ENCODE measurements at regions not wholly inside any gene's neighbourhood (a gene's known extent, or its start where the extent isn't known, plus 50 kb on each side); places are given as distances from the start of the nearest gene placed in this dataset.

DNA sequence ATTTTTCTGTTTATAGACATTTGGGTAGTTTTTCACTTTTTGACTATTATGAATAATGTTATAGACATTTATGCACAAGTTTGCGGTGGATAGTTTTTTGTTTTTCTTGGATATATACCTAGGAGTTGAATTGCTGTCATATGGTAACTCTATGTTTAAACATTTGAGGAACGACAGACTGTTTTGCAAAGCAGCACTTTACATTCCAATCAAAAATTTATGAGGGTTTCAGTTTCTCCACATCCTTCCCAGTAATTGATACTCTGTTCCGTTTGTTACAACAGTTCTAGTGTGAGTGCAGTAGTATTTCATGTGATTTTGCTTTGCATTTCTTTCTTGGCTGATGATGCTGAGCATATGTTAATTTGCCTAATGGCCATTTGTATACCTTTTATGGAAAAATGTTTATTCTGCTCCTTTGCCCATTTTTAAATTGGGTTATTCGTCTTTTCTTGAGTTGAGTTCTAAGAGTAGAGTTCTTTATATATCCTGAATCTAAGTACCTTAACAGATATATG, 617.3 kb upstream of the LRATD1 start:
- TF ChIP-seq, protein P1, sequence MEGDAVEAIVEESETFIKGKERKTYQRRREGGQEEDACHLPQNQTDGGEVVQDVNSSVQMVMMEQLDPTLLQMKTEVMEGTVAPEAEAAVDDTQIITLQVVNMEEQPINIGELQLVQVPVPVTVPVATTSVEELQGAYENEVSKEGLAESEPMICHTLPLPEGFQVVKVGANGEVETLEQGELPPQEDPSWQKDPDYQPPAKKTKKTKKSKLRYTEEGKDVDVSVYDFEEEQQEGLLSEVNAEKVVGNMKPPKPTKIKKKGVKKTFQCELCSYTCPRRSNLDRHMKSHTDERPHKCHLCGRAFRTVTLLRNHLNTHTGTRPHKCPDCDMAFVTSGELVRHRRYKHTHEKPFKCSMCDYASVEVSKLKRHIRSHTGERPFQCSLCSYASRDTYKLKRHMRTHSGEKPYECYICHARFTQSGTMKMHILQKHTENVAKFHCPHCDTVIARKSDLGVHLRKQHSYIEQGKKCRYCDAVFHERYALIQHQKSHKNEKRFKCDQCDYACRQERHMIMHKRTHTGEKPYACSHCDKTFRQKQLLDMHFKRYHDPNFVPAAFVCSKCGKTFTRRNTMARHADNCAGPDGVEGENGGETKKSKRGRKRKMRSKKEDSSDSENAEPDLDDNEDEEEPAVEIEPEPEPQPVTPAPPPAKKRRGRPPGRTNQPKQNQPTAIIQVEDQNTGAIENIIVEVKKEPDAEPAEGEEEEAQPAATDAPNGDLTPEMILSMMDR (IDR thresholded peaks at IDR 0.05), result no peak
- ATAC-seq (ENCODE audit: low FRiP score) (no peak), DNase-seq (ENCODE audit: low spot score) (no peak)

DNA sequence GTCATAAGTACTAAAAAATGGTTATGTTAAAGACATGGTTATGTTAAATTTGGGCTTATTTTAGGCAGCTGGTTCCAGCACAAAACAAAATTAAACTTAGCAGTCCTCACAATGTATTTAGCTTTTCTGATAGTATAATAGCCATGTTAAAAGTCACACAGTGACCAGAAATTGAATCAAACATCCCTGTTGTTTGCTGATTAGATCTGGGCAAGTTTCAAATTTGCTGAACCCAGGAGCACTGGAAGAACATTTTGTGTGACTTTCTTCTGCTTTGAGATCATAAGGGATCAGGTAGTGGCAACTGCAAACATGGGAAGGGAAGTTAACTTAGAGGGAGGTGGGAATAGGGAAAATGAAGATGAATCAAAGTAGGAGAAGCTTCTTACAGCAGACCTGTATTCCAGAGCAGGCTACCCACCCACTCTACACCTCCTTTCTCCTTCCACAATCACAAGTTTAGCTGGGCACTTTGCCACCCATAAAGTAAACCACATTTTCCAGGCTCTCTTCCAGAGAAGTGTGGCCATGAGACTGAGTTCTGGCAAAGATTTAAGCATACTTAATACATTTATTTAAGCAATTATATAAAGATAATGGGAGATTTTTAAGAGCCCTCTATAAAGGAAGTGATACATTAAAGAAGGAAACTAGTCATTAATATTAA, 616.1 kb upstream of the LRATD1 start:
- TF ChIP-seq, protein P1 (IDR thresholded peaks at IDR 0.05), result no peak
- DNase-seq (ENCODE audit: low spot score), result no peak
- no peak for ATAC-seq (ENCODE audit: low FRiP score)

GRCh38 chr2:14018620-14019019, 613.9 kb upstream of the LRATD1 start:
- no peak for DNase-seq (ENCODE audit: low spot score)
- no peak for ATAC-seq (ENCODE audit: low FRiP score)
- TF ChIP-seq, protein P1 (IDR thresholded peaks at IDR 0.05), result no peak

DNA sequence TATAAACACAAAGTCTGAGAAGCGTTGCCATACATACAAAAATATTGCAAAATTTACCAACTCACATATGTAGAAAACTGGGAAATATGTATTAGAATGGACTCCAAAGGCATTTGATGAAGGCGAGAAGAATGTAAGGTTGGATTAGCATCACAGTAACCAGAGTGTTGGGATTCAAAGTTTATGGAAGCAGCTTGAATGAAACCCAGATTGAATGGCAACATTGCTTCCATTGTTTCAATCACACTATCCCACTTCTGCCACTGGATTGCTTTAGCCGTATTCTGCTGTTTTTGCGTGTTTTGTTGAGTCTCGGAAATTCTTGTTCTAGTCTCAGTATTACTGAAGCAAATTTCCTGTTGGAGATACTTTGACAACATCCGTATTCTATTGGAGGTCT, 609.0 kb upstream of the LRATD1 start:
- TF ChIP-seq, protein P1 (IDR thresholded peaks at IDR 0.05), result no peak
- ATAC-seq (ENCODE audit: low FRiP score) (no peak), DNase-seq (ENCODE audit: low spot score) (no peak)

DNA sequence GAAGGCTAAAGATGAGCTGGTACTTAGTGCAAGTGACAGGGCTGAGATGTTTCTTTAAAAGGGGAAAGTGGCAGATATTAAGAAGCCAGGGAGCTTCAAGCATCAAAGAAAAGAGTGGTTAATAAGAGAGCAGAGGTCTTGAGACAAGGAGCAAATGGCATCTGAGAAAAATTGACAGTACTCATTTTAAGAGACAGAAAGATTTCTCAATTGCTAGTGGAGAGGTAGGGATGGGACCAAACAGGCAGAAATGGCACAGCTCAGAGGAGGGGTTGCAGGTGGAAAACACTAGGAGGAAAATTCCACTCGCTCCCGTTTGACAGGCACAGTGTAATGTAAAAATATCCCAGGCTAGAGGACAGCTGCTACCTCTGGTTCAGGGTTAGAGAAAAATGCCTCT, 593.4 kb upstream of the LRATD1 start:
- TF ChIP-seq, protein P1 (IDR thresholded peaks at IDR 0.05), result no peak
- DNase-seq (ENCODE audit: low spot score) (no peak), ATAC-seq (ENCODE audit: low FRiP score) (no peak)

DNA sequence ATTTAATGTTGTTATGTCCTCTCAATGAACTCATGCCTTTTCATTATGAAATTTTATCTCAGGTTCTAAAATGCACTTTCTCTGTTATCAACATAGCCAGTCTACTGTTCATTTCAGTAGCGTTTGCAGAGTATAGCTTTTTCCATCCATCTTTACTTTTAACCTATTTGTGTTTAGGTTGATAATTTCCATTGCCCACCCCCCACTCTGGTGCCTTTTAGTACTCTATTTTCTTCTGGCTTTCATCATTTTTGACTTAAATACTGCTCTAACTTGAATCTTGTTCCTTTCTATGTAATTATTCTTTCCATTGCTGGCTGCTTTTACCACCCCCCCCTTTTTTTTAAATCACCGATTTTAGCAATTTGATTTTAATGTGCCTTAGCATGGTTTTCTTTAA, 585.0 kb upstream of the LRATD1 start:
- TF ChIP-seq, protein P1 (IDR thresholded peaks at IDR 0.05), result no peak
- ATAC-seq (ENCODE audit: low FRiP score) (no peak), DNase-seq (ENCODE audit: low spot score) (no peak)

- TF ChIP-seq, protein P1 (IDR thresholded peaks at IDR 0.05), result no peak
- DNase-seq (ENCODE audit: low spot score) (no peak), ATAC-seq (ENCODE audit: low FRiP score) (no peak)
These were observed 581.1 kb upstream of the LRATD1 start for GRCh38 chr2:14051401-14051800.

All from omental fat pad (tissue), 3 donors.